A673 (cell line): ENCODE measurements at regions not wholly inside any gene's neighbourhood (a gene's known extent, or its start where the extent isn't known, plus 50 kb on each side); places are given as distances from the start of the nearest gene placed in this dataset.

Source experiments
- EZH2 ChIP-seq: fragments of 200-600 bp; sonication (generic); IDR thresholded peaks from 2 replicates; pipeline ENCODE4 v1.6.1; 2017; ENCODE audit warnings: borderline replicate concordance, low read depth, mild to moderate bottlenecking, mixed read lengths, antibody characterized with exemption, low read length; ENCODE audit not compliant: poor library complexity, severe bottlenecking
- TF ChIP-seq, protein P1 (sequence below): fragments of 300-800, 200-600 bp; sonication (generic); conservative IDR thresholded peaks from 2 replicates; pipeline ENCODE4 v1.5.1; 2017; ENCODE audit warnings: low read depth, mild to moderate bottlenecking, antibody characterized with exemption, low read length, moderate library complexity, mixed read lengths

DNA sequence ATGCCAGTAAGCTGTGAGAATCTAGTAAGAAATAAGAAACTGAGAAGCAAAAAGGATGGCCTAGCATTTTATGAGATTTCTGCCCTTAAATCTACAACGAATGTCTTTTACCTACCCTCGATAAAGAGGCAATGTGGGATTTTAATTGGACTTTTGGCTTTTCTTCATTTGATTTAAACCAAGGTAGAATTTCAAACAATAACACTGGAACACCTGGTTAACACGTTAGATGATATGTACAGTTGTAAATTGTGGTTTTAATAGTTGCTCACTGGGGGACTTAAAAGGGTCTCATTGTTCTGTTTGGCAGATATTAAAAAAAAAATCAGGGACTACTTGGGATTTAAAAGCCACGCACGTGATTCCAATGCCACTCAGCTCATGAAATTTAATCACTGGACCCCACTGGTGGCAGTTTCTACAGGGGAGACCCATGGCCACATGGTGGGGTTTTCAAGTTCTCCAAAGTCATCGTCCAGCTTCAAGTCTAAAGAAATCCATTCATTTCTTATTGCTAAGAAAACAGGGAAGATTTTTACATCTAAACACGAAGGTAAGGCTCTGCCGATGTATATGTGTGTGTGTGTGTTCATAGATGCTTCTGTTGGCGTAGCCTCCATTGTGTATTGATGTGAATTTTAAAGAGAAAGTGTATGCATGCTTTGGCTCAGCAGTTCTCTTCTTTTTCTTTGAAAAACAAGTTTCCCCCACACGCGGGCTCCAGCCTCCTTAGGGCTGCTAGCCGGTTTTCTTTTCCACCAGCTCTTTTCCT lies 588.6 kb upstream of the MKI67 start:
- TF ChIP-seq, protein P1, sequence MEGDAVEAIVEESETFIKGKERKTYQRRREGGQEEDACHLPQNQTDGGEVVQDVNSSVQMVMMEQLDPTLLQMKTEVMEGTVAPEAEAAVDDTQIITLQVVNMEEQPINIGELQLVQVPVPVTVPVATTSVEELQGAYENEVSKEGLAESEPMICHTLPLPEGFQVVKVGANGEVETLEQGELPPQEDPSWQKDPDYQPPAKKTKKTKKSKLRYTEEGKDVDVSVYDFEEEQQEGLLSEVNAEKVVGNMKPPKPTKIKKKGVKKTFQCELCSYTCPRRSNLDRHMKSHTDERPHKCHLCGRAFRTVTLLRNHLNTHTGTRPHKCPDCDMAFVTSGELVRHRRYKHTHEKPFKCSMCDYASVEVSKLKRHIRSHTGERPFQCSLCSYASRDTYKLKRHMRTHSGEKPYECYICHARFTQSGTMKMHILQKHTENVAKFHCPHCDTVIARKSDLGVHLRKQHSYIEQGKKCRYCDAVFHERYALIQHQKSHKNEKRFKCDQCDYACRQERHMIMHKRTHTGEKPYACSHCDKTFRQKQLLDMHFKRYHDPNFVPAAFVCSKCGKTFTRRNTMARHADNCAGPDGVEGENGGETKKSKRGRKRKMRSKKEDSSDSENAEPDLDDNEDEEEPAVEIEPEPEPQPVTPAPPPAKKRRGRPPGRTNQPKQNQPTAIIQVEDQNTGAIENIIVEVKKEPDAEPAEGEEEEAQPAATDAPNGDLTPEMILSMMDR = no peak
- no peak for TF ChIP-seq EZH2
